Cerebellar cortex (tissue), 1 donor: ENCODE measurements at regions not wholly inside any gene's neighbourhood (a gene's known extent, or its start where the extent isn't known, plus 50 kb on each side); places are given as distances from the start of the nearest gene placed in this dataset.
"Not testable (repeated sequence)": the region's sequence is repeated elsewhere in the genome, so short reads cannot be mapped to it uniquely, and the experiment has no call there.

Source experiments
- DNase-seq: peaks from one replicate; pipeline ENCODE4 v3.0.0-alpha.2; 2015; ENCODE audit warnings: low spot score

DNA sequence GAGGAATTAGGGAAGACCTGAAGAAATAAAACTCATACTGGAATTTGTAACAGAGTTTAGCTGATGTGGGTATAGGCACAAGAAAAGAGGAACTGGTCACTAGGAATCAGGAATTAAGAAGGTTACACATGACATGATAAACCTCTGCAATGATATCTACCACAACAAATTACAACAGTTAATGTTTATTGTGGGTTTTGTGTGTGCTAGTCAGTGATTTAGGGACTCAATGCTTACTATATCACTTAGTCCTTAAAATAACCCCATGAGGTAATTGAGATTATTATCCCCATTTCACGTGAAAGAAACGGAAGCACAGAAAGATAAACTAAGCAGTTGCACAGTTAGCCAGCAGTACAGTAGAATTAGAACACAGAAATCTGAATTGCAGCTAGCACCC is 415.8 kb upstream of the ZEB2 start:
- no peak for DNase-seq

- no peak for DNase-seq
Measured at GRCh38 chr2:144935191-144935590, 415.3 kb upstream of the ZEB2 start.

- DNase-seq, result no peak
Measured at GRCh38 chr2:144931960-144932359, 412.0 kb upstream of the ZEB2 start.

DNA sequence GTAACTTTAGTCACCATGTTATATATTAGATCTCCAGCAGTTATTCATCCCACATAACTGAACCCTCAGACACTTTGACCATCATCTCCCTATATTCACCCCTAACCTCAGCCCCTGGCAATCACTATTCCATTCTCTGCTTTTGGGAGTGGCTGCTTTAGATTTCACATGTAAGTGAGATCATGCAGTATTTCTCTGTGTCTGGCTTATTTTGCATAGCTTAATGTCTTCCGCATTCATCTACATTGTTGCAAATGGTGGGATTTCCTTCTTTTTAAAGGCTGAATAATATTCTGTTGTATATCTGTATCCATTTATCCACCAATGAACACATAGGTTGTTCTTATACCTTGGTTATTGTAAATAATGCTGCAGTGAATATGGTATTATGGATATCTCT is 411.6 kb upstream of the ZEB2 start:
- DNase-seq, result no peak

DNA sequence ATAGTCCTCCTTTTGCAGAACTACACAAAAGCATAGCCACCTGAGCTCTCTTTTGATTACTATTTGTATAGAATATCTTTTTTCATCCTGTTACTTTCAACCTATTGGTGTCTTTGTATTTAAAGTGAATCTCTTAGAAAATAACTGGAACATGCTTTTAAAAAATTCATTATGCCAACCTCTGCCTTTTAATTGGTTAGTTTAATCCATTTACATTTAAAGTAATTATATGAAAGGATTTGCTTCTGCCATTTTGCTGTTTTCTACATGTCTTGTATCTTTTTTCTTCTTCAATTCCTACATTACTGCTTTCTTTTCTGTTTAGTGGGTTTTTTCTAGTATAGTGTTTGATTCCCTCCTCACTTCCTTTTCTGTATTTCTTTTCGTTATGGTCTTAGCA is 407.5 kb upstream of the ZEB2 start:
- no peak for DNase-seq

DNA sequence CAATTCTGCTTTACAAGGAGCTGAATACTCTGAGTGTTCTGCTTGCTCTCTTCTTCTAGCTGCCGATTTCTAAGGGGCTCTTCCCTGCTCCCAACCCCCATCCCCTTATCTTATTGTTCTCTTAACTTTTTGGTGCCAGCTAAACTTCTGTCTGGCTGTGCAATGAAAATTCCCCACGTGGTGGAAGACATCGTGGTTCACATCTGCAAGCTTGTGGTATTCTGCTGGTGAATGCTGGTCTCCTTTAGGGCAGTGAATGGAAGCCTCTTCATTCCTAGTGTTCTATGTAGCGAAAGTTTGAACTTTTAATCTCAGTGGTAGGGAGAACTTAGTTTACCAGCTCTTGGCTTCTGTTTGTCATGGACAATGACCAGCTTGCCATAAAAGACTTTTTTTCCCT is 406.0 kb upstream of the ZEB2 start:
- DNase-seq, result no peak

DNA sequence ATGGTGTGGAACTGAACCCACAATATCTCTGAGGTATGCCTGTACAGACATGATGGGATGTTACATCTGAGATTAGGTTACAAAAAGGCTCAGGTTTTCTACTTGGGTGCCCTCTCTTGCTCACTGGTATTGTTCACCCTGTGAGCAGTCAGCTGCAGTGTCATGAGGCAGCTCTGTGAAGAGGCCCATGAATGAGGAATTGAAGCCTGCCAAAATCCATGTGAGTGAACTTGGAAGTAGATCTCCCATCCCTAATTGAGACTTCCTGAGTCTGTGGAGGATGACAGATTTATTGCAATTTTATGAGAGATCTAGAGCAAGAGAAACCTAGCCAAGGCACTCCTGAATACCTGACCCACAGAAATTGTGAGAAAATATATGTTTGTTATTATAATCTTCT is 404.9 kb upstream of the ZEB2 start:
- DNase-seq, result no peak

GRCh38 chr2:144922519-144922918 is 402.6 kb upstream of the ZEB2 start:
- no peak for DNase-seq

- no peak for DNase-seq
Measured at GRCh38 chr2:144920755-144921530, 401.0 kb upstream of the ZEB2 start.

DNA sequence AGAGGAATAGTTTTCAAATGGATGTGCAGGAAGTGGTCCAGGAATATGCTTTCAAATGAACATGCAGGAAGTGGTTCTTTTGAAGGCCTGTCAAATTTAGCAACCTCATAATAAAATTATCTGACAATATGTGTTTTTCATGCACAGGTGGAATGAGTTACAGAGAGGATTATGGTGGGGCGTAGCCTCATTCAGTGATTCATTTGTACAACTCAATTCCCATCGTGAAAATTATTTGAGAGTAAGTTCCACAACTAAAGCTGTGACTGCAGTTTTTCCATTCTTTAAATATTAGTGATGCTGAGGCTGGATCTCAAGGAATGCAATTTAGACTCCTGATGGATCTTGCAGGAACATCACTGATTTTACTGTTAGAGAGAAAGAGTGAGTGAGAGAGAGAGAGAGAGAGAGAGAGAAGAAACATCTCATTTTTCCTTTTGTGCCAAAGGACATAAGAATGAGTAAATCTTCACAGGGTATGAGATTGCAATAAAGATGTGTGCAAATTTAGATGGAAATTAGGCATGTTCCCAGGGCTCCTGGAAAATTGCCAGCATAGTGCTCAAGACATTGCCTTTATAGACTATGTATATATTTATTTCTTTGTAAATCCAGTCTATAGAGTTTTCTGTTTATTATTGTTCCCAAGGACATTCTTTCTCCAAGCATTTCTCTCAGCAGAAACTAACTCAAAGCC is 394.9 kb upstream of the ZEB2 start:
- DNase-seq, result no peak

DNA sequence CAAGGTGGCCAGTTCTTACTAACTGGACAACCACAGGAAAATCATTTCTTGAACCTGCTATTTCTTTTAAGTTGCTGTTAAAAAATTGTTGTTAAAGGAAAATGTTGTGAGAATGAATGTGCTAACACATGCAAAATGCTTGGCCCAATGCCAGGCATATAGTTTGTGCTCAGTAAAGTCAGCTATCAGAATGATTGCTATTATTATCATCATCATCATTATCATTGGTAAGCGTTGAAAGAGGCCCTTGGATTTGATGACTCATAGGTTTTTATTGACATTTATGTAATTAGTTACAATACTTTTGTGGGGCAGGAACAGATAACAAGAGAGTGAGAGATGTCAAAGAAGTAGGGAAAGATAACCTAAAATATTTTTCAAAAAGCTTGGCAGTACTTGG is 394.2 kb upstream of the ZEB2 start:
- no peak for DNase-seq

- no peak for DNase-seq
Measured at GRCh38 chr2:144912206-144912605, 392.3 kb upstream of the ZEB2 start.

- DNase-seq, result no peak
Measured at GRCh38 chr2:144905956-144906355, 386.0 kb upstream of the ZEB2 start.

- DNase-seq, result no peak
Measured at GRCh38 chr2:144904612-144905011, 384.7 kb upstream of the ZEB2 start.

GRCh38 chr2:144903045-144903444 is 383.1 kb upstream of the ZEB2 start:
- not testable (repeated sequence) for DNase-seq

GRCh38 chr2:144901386-144901785 is 381.5 kb upstream of the ZEB2 start:
- DNase-seq, result not testable (repeated sequence)

- DNase-seq, result no peak
Measured at GRCh38 chr2:144896341-144896740, 376.4 kb upstream of the ZEB2 start.

DNA sequence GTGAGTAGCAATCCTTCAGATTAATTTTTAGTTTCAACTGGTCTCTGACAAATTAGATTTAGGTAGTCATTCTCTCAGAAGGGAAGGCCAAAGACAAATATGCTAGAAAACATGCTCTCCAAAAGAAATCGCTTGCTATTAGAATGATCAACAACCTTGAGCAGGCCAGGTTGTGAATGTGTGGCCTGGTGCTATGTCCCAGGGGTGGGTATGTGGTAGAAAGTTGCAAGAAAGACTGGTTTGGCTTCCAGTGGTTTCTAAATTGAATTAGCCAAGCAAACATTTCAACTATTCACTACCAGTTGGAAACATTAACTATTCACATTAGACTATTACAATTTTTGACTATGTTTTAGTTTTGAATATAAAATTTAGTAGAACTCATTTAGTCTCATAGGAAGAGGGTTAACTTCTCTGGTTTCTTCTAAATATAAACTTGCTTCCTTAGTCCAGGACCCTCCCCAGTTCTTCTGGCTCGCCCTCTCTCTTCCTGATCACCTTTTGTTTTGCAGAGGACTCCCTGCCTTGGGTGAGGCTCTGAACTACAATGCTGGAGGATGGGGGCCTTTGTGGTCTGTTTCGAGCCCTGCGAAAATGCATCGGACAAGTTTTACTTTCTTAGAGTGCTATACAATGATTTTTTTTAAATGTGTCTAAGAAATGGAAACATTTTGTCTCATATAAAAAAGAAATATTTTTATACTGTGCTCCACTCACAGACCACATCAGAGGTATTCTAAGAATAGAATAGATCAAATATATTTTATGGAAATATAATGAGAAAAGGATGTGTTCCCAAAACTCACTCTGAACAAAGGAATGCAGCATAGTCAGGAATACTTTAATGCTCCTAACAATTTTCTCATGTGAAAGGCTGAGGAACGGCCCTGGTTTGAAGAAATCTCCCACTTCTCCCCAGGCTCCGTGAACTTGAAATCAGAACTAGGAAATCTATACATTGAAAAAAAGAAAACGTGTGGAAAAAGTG is 375.0 kb upstream of the ZEB2 start:
- DNase-seq, result no peak

- no peak for DNase-seq
Measured at GRCh38 chr2:144893464-144893863, 373.5 kb upstream of the ZEB2 start.

GRCh38 chr2:144890828-144891227 is 370.9 kb upstream of the ZEB2 start:
- DNase-seq, result no peak

- no peak for DNase-seq
Measured at GRCh38 chr2:144889348-144889747, 369.4 kb upstream of the ZEB2 start.

GRCh38 chr2:144886862-144887261 is 366.9 kb upstream of the ZEB2 start:
- peak; percentile 11 for DNase-seq

DNA sequence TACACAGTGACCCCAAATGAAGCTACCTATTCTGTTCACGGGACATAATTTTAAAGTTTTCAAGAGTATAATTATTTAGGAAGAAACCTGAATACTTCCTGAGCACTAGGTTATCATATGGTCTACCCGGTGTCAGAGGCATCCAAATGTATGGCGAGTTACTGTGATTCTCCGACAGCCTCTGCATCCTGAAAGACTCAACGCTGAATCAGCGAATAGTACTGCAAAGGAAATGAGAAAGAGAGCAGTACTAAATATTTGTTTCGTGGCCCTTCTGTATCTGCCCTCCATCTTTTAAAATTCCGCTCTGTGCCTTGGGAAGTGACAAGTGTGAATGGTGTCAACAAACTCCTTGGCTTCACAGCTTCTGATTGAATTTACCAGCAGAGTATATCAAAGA is 358.0 kb upstream of the ZEB2 start:
- no peak for DNase-seq
